K562 (cell line): ENCODE measurements at regions not wholly inside any gene's neighbourhood (a gene's known extent, or its start where the extent isn't known, plus 50 kb on each side); places are given as distances from the start of the nearest gene placed in this dataset.

Source experiments
- ATAC-seq: fragments of 200-7000 bp; cut with Tn5 transposase; 3 replicates; pipeline ENCODE4 v1.9.1; 2020; ENCODE audit warnings: moderate library complexity
- BruUV-seq: library from RNA; stranded (reverse); fragments of 400-500 nt; replicated peaks from 2 replicates; lab custom pipeline; 2021; lab: Mats Ljungman, UMichigan
- CTCF ChIA-PET: fragments of 300-600 bp; formaldehyde crosslinking; extraction: SDS; loops from one replicate; lab custom pipeline; 2021; ENCODE audit warnings: low intra/inter-chr PET ratio; lab: Yijun Ruan, JAX
- POLR2A ChIA-PET: fragments of 300-600, 350-650 bp; sonication (Branson Sonifier 250); formaldehyde crosslinking; extraction: SDS; loops from one replicate; lab custom pipeline; 2021; ENCODE audit warnings: antibody characterized with exemption, inconsistent platforms; lab: Yijun Ruan, JAX
- DNase-seq, 4 experiments: peaks; one replicate each; pipeline versions ENCODE4 v3.0.0 to v3.0.0-alpha.2; 2011 to 2018; ENCODE audit warnings: low spot score in 3 of 4, mixed read lengths in 3 of 4; ENCODE audit errors: extremely low read depth in 1 of 4
- FAIRE-seq: peaks from 2 replicates; lab custom pipeline; 2011; peaks lifted over from hg19 to GRCh38; lab: Jason Lieb, UNC
- H2AFZ ChIP-seq: 2 replicates; pipeline ENCODE4 v1.6.0; 2011; ENCODE audit warnings: low read depth, low read length, control low read depth, inconsistent platforms
- H3K27ac ChIP-seq: fragments of 200-600 bp; 3 replicates; pipeline ENCODE4 v1.8.0; 2011; ENCODE audit warnings: low read depth, mild to moderate bottlenecking, control low read depth, inconsistent platforms, low read length, moderate library complexity, mixed read lengths; ENCODE audit errors: extremely low read depth
- H3K27me3 ChIP-seq, 2 experiments: fragments of 300-600 bp in 1 of 2; 2 replicates in 1 of 2; 3 replicates in 1 of 2; pipeline versions ENCODE4 v1.6.0 to v1.8.0; 2011; ENCODE audit warnings: inconsistent platforms in 2 of 2, low read length in 2 of 2, mild to moderate bottlenecking in 1 of 2, mixed read lengths in 1 of 2, moderate library complexity in 1 of 2; ENCODE audit not compliant: control insufficient read depth in 2 of 2, insufficient read depth in 2 of 2
- H3K36me3 ChIP-seq: fragments of 300-600 bp; 3 replicates; pipeline ENCODE4 v1.8.0; 2011; ENCODE audit warnings: mild to moderate bottlenecking, low read length, inconsistent platforms; ENCODE audit not compliant: control insufficient read depth, insufficient read depth
- H3K4me1 ChIP-seq, 2 experiments: fragments of 200-600 bp in 1 of 2; replicated peaks in 1 of 2; 2 replicates in 1 of 2; 3 replicates in 1 of 2; pipeline versions ENCODE4 v1.5.1 to v1.8.0; 2011; ENCODE audit warnings: inconsistent platforms in 2 of 2, low read length in 2 of 2, mild to moderate bottlenecking in 1 of 2, mixed read lengths in 1 of 2, moderate library complexity in 1 of 2; ENCODE audit not compliant: control insufficient read depth in 2 of 2, insufficient read depth in 2 of 2
- H3K4me2 ChIP-seq: 2 replicates; pipeline ENCODE4 v1.6.1; 2011; ENCODE audit warnings: low read length, control low read depth, inconsistent platforms, mixed read lengths; ENCODE audit not compliant: insufficient read depth
- H3K4me3 ChIP-seq: fragments of 200-600 bp; sonication (generic), shearing (Covaris generic); 2 replicates; pipeline ENCODE4 v1.5.1; 2016; ENCODE audit warnings: control low read depth, inconsistent platforms
- H3K79me2 ChIP-seq: fragments of 200-600 bp; 3 replicates; pipeline ENCODE4 v1.8.0; 2011; ENCODE audit warnings: low read length, inconsistent platforms; ENCODE audit not compliant: control insufficient read depth, insufficient read depth
- H3K9ac ChIP-seq, 2 experiments: 2 replicates each; pipeline versions ENCODE4 v1.6.0 to v1.6.1; 2011; ENCODE audit warnings: low read depth in 2 of 2, low read length in 2 of 2, control low read depth in 1 of 2, inconsistent platforms in 1 of 2, mild to moderate bottlenecking in 1 of 2, mixed read lengths in 1 of 2; ENCODE audit not compliant: insufficient read depth in 1 of 2
- H3K9me1 ChIP-seq: one replicate; pipeline ENCODE4 v1.6.0; 2011; ENCODE audit warnings: inconsistent platforms, mild to moderate bottlenecking, low read length, moderate library complexity; ENCODE audit not compliant: control insufficient read depth, insufficient read depth
- H3K9me3 ChIP-seq: replicated peaks from 2 replicates; pipeline ENCODE4 v1.5.1; 2011; ENCODE audit warnings: low read depth, low read length, inconsistent platforms; ENCODE audit not compliant: control insufficient read depth, insufficient read depth
- H4K20me1 ChIP-seq: replicated peaks from 2 replicates; pipeline ENCODE4 v1.6.1; 2011; ENCODE audit warnings: low read length, inconsistent platforms, mixed read lengths; ENCODE audit not compliant: control insufficient read depth, insufficient read depth
- E2F3 ChIP-seq: fragments of 250-450 bp; sonication (Bioruptor Pico); IDR thresholded peaks from 2 replicates; pipeline ENCODE4 v1.4.0; 2020; ENCODE audit warnings: mild to moderate bottlenecking
- ERF ChIP-seq: fragments of 450-650 bp; formaldehyde crosslinking; IDR thresholded peaks from 2 replicates; pipeline ENCODE4 v1.4.0; 2020; ENCODE audit warnings: mild to moderate bottlenecking, mixed read lengths
- KAT2B ChIP-seq: IDR thresholded peaks from one replicate; pipeline ENCODE4 v1.6.1; 2012; ENCODE audit warnings: low read depth, mild to moderate bottlenecking, control low read depth, inconsistent platforms, low read length, moderate library complexity
- MTA3 ChIP-seq: fragments of 450-650 bp; formaldehyde crosslinking; IDR thresholded peaks from 2 replicates; pipeline ENCODE4 v1.6.1; 2017; ENCODE audit warnings: mild to moderate bottlenecking, borderline replicate concordance
- OTX1 ChIP-seq: fragments of 450-650 bp; formaldehyde crosslinking; IDR thresholded peaks from 2 replicates; pipeline ENCODE4 v1.4.0; 2022; ENCODE audit warnings: mild to moderate bottlenecking
- PHF21A ChIP-seq: fragments of 450-650 bp; IDR thresholded peaks from 2 replicates; pipeline ENCODE4 v1.6.1; 2017; ENCODE audit warnings: low read depth, borderline replicate concordance
- PHTF2 ChIP-seq: fragments of 250-450 bp; sonication (Bioruptor Pico); IDR thresholded peaks from 2 replicates; pipeline ENCODE4 v1.5.0; 2021; ENCODE audit warnings: mild to moderate bottlenecking
- PML ChIP-seq: IDR thresholded peaks from 2 replicates; pipeline ENCODE4 v1.6.1; 2012; ENCODE audit warnings: low read length, inconsistent platforms
- RBFOX2 ChIP-seq: fragments of 200-400 bp; formaldehyde crosslinking; IDR thresholded peaks from 2 replicates; pipeline ENCODE4 v1.6.1; 2017; ENCODE audit warnings: low read depth, mild to moderate bottlenecking, low read length, moderate library complexity
- SMC3 ChIP-seq: conservative IDR thresholded peaks from 2 replicates; pipeline ENCODE4 v1.6.1; 2011; ENCODE audit warnings: low read depth, low read length, improper control_type of control experiment; ENCODE audit not compliant: insufficient read depth
- TBL1XR1 ChIP-seq, 2 experiments: IDR thresholded peaks; 2 replicates each; pipeline ENCODE4 v1.6.1; 2012; ENCODE audit warnings: improper control_type of control experiment in 2 of 2, low read length in 2 of 2, mild to moderate bottlenecking in 1 of 2
- TRIM24 ChIP-seq, 2 experiments: fragments of 450-650 bp; IDR thresholded peaks; 2 replicates each; pipeline ENCODE4 v1.6.1; 2016
- ZNF146 ChIP-seq: IDR thresholded peaks from one replicate; pipeline ENCODE4 v1.6.1; 2018; ENCODE audit warnings: missing compliant biosample characterization; ENCODE audit not compliant: unreplicated experiment
- ZNF695 ChIP-seq: fragments of 450-650 bp; formaldehyde crosslinking; IDR thresholded peaks from 2 replicates; pipeline ENCODE4 v1.4.0; 2020; ENCODE audit warnings: mild to moderate bottlenecking, moderate library complexity
- WGBS: fragments of 100-300 bp; shearing (Covaris generic); methylation state at CpG from one replicate; pipeline ENCODE4 v1.1.6; 2016; ENCODE audit warnings: low coverage, mixed read lengths; ENCODE audit not compliant: insufficient coverage; ENCODE audit errors: missing lambda C conversion rate; 5-methylcytosine and 5-hydroxymethylcytosine counted together
- in situ Hi-C: fragments of 300-500 bp; cut with MboI; formaldehyde crosslinking; loops from 4 replicates; pipeline ENCODE4 v1.15.0; 2018; ENCODE audit warnings: inconsistent platforms, mixed read lengths
- intact Hi-C: fragments of 100-400 bp; cut with micrococcal nuclease; formaldehyde crosslinking; loops from 2 replicates; pipeline ENCODE4 v1.14.2; 2022
- TF ChIP-seq, protein P1 (sequence below): fragments of 250-450 bp; sonication (Bioruptor Pico); IDR thresholded peaks from 2 replicates; pipeline ENCODE4 v1.4.0; 2020
- TF ChIP-seq, protein P2 (sequence below): fragments of 250-450 bp; sonication (Bioruptor Pico); IDR thresholded peaks from 2 replicates; pipeline ENCODE4 v1.9.0; 2021; ENCODE audit warnings: mild to moderate bottlenecking
- TF ChIP-seq, protein P3 (sequence below): fragments of 250-450 bp; sonication (Bioruptor Pico); IDR thresholded peaks from 2 replicates; pipeline ENCODE4 v1.5.0; 2021
- TF ChIP-seq, protein P4 (sequence below): fragments of 450-650 bp; conservative IDR thresholded peaks from 2 replicates; pipeline ENCODE4 v1.6.1; 2016; ENCODE audit warnings: missing genetic modification characterization, low read depth, mild to moderate bottlenecking, missing compliant biosample characterization, moderate library complexity

DNA sequence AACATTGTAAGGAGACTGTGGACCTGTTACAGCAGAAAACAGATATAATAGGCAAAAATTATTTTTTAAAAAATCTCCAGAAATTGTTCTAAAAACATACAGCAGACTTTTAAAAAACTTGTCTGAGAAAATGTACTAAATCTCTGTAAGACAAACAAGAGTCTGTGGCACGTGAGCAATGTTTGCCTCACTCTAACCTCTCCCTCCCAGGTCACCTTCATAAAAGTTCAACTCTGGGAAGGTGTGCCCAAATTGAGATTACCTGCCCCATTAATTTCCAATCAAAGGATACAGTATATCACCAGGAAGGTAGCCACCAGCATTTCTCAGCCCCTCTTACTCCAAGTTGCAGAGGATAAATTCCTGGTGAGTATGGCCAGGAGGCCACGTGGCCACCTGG lies 992.7 kb downstream of the TMEM182 start:
- ATAC-seq (no peak), FAIRE-seq (no peak), DNase-seq (no peak)
- Histone ChIP-seq H3K4me2 (no peak overlapping the region), H3K36me3 (no peaks in the 10 kb centered on the region), H3K4me1 (no peaks in the 10 kb centered on the region), H2AFZ (no peak overlapping the region), H3K4me3 (no peak overlapping the region), H3K27ac (no peak overlapping the region), H3K9me1 (no peaks in the 10 kb centered on the region), H3K79me2 (no peaks in the 10 kb centered on the region), H3K27me3 (no peaks in the 10 kb centered on the region), H3K9me3 (no peaks in the 10 kb centered on the region; the same call in 1 of the 2 replicates), H3K9ac (no peak overlapping the region), H4K20me1 (no peaks in the 10 kb centered on the region)
- intact Hi-C loops (no loop called here), in situ Hi-C loops (no loop called here)
- ChIA-PET CTCF (no interaction called here), POLR2A (no interaction called here)
- 8% methylated on average over 2 of the region's 2 CpGs for WGBS
- no TSS peak for BruUV-seq
- TF ChIP-seq OTX1 (CRISPR knock-in tag), result no peak
- no peak for TF ChIP-seq PHTF2 (CRISPR knock-in tag)
- TF ChIP-seq, protein P1, sequence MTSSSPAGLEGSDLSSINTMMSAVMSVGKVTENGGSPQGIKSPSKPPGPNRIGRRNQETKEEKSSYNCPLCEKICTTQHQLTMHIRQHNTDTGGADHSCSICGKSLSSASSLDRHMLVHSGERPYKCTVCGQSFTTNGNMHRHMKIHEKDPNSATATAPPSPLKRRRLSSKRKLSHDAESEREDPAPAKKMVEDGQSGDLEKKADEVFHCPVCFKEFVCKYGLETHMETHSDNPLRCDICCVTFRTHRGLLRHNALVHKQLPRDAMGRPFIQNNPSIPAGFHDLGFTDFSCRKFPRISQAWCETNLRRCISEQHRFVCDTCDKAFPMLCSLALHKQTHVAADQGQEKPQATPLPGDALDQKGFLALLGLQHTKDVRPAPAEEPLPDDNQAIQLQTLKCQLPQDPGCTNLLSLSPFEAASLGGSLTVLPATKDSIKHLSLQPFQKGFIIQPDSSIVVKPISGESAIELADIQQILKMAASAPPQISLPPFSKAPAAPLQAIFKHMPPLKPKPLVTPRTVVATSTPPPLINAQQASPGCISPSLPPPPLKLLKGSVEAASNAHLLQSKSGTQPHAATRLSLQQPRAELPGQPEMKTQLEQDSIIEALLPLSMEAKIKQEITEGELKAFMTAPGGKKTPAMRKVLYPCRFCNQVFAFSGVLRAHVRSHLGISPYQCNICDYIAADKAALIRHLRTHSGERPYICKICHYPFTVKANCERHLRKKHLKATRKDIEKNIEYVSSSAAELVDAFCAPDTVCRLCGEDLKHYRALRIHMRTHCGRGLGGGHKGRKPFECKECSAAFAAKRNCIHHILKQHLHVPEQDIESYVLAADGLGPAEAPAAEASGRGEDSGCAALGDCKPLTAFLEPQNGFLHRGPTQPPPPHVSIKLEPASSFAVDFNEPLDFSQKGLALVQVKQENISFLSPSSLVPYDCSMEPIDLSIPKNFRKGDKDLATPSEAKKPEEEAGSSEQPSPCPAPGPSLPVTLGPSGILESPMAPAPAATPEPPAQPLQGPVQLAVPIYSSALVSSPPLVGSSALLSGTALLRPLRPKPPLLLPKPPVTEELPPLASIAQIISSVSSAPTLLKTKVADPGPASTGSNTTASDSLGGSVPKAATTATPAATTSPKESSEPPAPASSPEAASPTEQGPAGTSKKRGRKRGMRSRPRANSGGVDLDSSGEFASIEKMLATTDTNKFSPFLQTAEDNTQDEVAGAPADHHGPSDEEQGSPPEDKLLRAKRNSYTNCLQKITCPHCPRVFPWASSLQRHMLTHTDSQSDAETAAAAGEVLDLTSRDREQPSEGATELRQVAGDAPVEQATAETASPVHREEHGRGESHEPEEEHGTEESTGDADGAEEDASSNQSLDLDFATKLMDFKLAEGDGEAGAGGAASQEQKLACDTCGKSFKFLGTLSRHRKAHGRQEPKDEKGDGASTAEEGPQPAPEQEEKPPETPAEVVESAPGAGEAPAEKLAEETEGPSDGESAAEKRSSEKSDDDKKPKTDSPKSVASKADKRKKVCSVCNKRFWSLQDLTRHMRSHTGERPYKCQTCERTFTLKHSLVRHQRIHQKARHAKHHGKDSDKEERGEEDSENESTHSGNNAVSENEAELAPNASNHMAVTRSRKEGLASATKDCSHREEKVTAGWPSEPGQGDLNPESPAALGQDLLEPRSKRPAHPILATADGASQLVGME, result no peak
- TF ChIP-seq SMC3, result no peak
- no peak for TF ChIP-seq ZNF695
- no peak for TF ChIP-seq PML
- no peak for TF ChIP-seq PHF21A
- no peak for TF ChIP-seq RBFOX2
- no peak for TF ChIP-seq ERF (CRISPR knock-in tag)
- TF ChIP-seq E2F3, result no peak
- TF ChIP-seq MTA3, result no peak
- TF ChIP-seq, protein P2, sequence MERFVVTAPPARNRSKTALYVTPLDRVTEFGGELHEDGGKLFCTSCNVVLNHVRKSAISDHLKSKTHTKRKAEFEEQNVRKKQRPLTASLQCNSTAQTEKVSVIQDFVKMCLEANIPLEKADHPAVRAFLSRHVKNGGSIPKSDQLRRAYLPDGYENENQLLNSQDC (CRISPR knock-in tag), result no peak
- no peak for TF ChIP-seq ZNF146 (CRISPR knock-in tag)
- no peak for TF ChIP-seq TRIM24 (IDR thresholded peaks at IDR 0.05)
- TF ChIP-seq, protein P3, sequence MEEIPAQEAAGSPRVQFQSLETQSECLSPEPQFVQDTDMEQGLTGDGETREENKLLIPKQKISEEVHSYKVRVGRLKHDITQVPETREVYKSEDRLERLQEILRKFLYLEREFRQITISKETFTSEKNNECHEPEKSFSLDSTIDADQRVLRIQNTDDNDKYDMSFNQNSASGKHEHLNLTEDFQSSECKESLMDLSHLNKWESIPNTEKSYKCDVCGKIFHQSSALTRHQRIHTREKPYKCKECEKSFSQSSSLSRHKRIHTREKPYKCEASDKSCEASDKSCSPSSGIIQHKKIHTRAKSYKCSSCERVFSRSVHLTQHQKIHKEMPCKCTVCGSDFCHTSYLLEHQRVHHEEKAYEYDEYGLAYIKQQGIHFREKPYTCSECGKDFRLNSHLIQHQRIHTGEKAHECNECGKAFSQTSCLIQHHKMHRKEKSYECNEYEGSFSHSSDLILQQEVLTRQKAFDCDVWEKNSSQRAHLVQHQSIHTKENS, result no peak
- TF ChIP-seq, protein P4, sequence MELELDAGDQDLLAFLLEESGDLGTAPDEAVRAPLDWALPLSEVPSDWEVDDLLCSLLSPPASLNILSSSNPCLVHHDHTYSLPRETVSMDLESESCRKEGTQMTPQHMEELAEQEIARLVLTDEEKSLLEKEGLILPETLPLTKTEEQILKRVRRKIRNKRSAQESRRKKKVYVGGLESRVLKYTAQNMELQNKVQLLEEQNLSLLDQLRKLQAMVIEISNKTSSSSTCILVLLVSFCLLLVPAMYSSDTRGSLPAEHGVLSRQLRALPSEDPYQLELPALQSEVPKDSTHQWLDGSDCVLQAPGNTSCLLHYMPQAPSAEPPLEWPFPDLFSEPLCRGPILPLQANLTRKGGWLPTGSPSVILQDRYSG, result no peak
- TF ChIP-seq KAT2B, result no peak
- no peak for TF ChIP-seq TBL1XR1 (IDR thresholded peaks at IDR 0.05; ENCODE audit: low read length in 2 of 2)
